ENCODE measurements at regions not wholly inside any gene's neighbourhood (a gene's known extent, or its start where the extent isn't known, plus 50 kb on each side); places are given as distances from the start of the nearest gene placed in this dataset.

GRCh38 chr7:25830215-25830614, 321.8 kb upstream of the NFE2L3 start:
- no peak for DNase-seq

GRCh38 chr7:25831062-25831691, 320.8 kb upstream of the NFE2L3 start:
- DNase-seq = no peak

GRCh38 chr7:25831831-25832411, 320.1 kb upstream of the NFE2L3 start:
- no peak for DNase-seq

- DNase-seq = no peak
Measured at GRCh38 chr7:25832456-25832855, 319.5 kb upstream of the NFE2L3 start.

GRCh38 chr7:25832929-25833328, 319.1 kb upstream of the NFE2L3 start:
- no peak for DNase-seq

GRCh38 chr7:25834050-25834449, 317.9 kb upstream of the NFE2L3 start:
- no peak for DNase-seq

GRCh38 chr7:25835197-25835596, 316.8 kb upstream of the NFE2L3 start:
- no peak for DNase-seq

- no peak for DNase-seq
Measured at GRCh38 chr7:25839084-25839769, 312.8 kb upstream of the NFE2L3 start.

GRCh38 chr7:25840209-25840792, 311.7 kb upstream of the NFE2L3 start:
- no peak for DNase-seq

- DNase-seq = no peak
Measured at GRCh38 chr7:25841575-25841974, 310.4 kb upstream of the NFE2L3 start.

GRCh38 chr7:25842201-25842733, 309.7 kb upstream of the NFE2L3 start:
- no peak for DNase-seq

GRCh38 chr7:25843467-25843866, 308.5 kb upstream of the NFE2L3 start:
- no peak for DNase-seq

- no peak for DNase-seq
Measured at GRCh38 chr7:25844102-25844870, 307.7 kb upstream of the NFE2L3 start.

GRCh38 chr7:25845464-25845863, 306.5 kb upstream of the NFE2L3 start:
- DNase-seq = no peak

- no peak for DNase-seq
Measured at GRCh38 chr7:25846722-25847121, 305.3 kb upstream of the NFE2L3 start.

- no peak for DNase-seq
Measured at GRCh38 chr7:25847336-25848070, 304.5 kb upstream of the NFE2L3 start.

GRCh38 chr7:25849500-25850184, 302.4 kb upstream of the NFE2L3 start:
- DNase-seq = no peak

GRCh38 chr7:25850216-25850615, 301.8 kb upstream of the NFE2L3 start:
- no peak for DNase-seq

GRCh38 chr7:25850735-25851134, 301.3 kb upstream of the NFE2L3 start:
- no peak for DNase-seq

- peak; percentile 55 for DNase-seq
Measured at GRCh38 chr7:25851332-25852210, 300.4 kb upstream of the NFE2L3 start.
